Heart left ventricle (tissue), 16 donors: ENCODE measurements at regions not wholly inside any gene's neighbourhood (a gene's known extent, or its start where the extent isn't known, plus 50 kb on each side); places are given as distances from the start of the nearest gene placed in this dataset.

ENCODE experiments used
- ATAC-seq, 4 donors: fragments of 200-7000 bp; cut with Tn5 transposase; one replicate each; pipeline ENCODE4 v1.9.1; 2020 to 2022; ENCODE audit warnings: moderate library complexity in 4 of 4, mild to moderate bottlenecking in 3 of 4, moderate number of reproducible peaks in 1 of 4
- DNase-seq, 5 donors: peaks; one replicate each; pipeline ENCODE4 v3.0.0-alpha.2; 2020
- H3K27ac ChIP-seq, 12 donors: fragments of 200-600 bp; sonication (generic) in 4 of 12; one replicate each; pipeline versions ENCODE4 v1.5.0 to v1.8.0; 2016 to 2022; ENCODE audit warnings: mild to moderate bottlenecking in 2 of 12
- H3K27me3 ChIP-seq, 9 donors: fragments of 200-600 bp; sonication (generic) in 2 of 9; one replicate each; pipeline versions ENCODE4 v1.5.1 to v1.8.0; 2016 to 2022; ENCODE audit warnings: mild to moderate bottlenecking in 3 of 9
- H3K36me3 ChIP-seq, 9 donors: fragments of 200-600 bp; sonication (generic) in 2 of 9; one replicate each; pipeline versions ENCODE4 v1.5.0 to v1.8.0; 2018 to 2022; ENCODE audit warnings: mild to moderate bottlenecking in 2 of 9
- H3K4me1 ChIP-seq, 12 donors: fragments of 200-600 bp; sonication (generic) in 4 of 12; one replicate each; pipeline versions ENCODE4 v1.5.0 to v1.8.0; 2016 to 2022; ENCODE audit warnings: mild to moderate bottlenecking in 3 of 12
- H3K4me3 ChIP-seq, 12 donors: fragments of 200-600 bp; sonication (generic) in 4 of 12; one replicate each; pipeline versions ENCODE4 v1.5.0 to v1.8.0; 2017 to 2022; ENCODE audit warnings: mild to moderate bottlenecking in 9 of 12, moderate library complexity in 4 of 12
- H3K9me3 ChIP-seq, 12 donors: fragments of 200-600 bp; sonication (generic) in 4 of 12; one replicate each; pipeline versions ENCODE4 v1.5.0 to v1.8.0; 2016 to 2022; ENCODE audit warnings: mild to moderate bottlenecking in 1 of 12
- POLR2A ChIP-seq, 2 donors: fragments of 450-650 bp; IDR thresholded peaks; one replicate each; pipeline ENCODE4 v1.6.1; 2017; ENCODE audit warnings: antibody characterized with exemption in 2 of 2, mild to moderate bottlenecking in 2 of 2, moderate library complexity in 2 of 2
- WGBS, 4 donors: extraction: QIAGEN DNeasy Blood & Tissue Kit in 2 of 4; methylation state at CpG; one replicate each; pipeline versions ENCODE4 v1.1.5 to v1.1.7; 2013 to 2018; 5-methylcytosine and 5-hydroxymethylcytosine counted together
- intact Hi-C, 10 donors: fragments of 100-400 bp; cut with DNase I; formaldehyde crosslinking; loops; one replicate each; pipeline versions ENCODE4 v1.11.1 to v1.14.2; 2022
- TF ChIP-seq, protein P1 (sequence below), 12 donors: fragments of 200-600 bp; sonication (generic) in 4 of 12; IDR thresholded peaks; one replicate each; pipeline versions ENCODE4 v1.5.0 to v1.8.0; 2018 to 2022; ENCODE audit warnings: antibody characterized with exemption in 12 of 12, mild to moderate bottlenecking in 5 of 12
- donor health status: ischemic (EF 13 %, LVEDD 7.1; RV severe dilation, severe dysfunction).
- donor health status: healthy with polysubstance abuse.
- donor health status: DM: no; HTN: yes; CAD: no.
- donor health status: DM: no; HTN: no; CAD: no.
- donor health status: ischemic (EF 25% LVEDD 6.9; RV normal size, moderate dysfunction).
- donor health status: ischemic (EF 25% LVEDD 5.7; RV mildly dilated, moderate dysfunction).
- donor health status: healthy.
- donor health status: DM: yes; HTN: yes; CAD: no.
- donor health status: ischemic (EF 35%, LVEDD 5.7; RV mildly dilated, moderate dysfunction).
- donor health status: nonischemic (EF 11% LVEDD 7.7; RV severe dilation, severe dysfunction).
- donor health status: DM: yes; HTN: yes; CAD: no.
- donor health status: PGD.
- donor health status: ischemic (EF 29% LVEDD 5.4; RV normal size, mild dysfunction).
- donor health status: nonischemic (EF 23%, LVEDD 6.1; RV moderate dilation, normal function).

DNA sequence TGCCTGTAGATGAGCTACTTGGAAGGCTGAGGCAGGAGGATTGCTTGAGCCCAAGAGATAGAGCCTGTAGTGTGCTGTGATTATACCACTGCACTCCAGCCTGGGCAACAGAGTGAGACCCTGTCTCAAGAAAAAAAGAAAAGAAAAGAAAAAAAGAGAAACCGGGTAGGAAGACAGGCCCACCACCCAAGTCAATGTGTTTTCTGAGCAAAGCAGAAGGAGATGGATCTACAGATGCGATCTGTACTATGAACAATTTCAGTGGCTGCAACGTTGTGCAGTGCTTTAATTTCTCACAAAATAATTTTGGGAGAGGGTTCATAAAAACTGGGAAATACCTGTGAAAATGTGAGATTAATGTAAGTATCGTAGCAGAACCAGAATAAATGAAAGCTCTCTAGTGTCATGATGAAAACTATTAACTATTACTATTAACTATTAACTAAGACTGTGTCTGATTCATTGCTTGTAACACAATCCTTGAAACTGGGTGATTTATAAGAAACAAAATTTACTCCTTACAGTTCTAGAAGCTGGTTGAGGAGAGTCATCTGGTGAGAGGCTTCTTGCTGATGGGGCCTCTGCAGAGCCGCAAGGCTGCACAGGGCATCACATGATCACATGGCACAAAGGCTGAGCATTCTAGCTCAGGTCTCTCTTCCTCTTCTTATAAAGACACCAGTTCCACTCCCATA is 233.1 kb upstream of the ZNF217 start:
- 90 to 95% (median 95%) methylated on average over 5 of the region's 5 CpGs for WGBS, 4 donors
- Histone ChIP-seq H3K9me3 (no peaks in the 10 kb centered on the region), H3K36me3 (no peaks in the 10 kb centered on the region), H3K4me3 (no peak overlapping the region), H3K27me3 (no peaks in the 10 kb centered on the region), H3K4me1 (peaks cover 0 to 41% (median 13%) of the 10 kb centered on the region in 12 donors), H3K27ac (peak overlapping the region in 5 of 12 donors; percentile 85 to 93 (median 86))
- ATAC-seq: no peak
- DNase-seq: no peak
- intact Hi-C loops: loop anchor here in 3 of 10 donors (5.0 to 10.0 kb wide), 6 partner anchors 41 to 252 kb away; partner anchors contain the start of gene ZNF217 (in 1 of the 3)
- no peak for TF ChIP-seq POLR2A (IDR thresholded peaks at IDR 0.05)
- TF ChIP-seq, protein P1, sequence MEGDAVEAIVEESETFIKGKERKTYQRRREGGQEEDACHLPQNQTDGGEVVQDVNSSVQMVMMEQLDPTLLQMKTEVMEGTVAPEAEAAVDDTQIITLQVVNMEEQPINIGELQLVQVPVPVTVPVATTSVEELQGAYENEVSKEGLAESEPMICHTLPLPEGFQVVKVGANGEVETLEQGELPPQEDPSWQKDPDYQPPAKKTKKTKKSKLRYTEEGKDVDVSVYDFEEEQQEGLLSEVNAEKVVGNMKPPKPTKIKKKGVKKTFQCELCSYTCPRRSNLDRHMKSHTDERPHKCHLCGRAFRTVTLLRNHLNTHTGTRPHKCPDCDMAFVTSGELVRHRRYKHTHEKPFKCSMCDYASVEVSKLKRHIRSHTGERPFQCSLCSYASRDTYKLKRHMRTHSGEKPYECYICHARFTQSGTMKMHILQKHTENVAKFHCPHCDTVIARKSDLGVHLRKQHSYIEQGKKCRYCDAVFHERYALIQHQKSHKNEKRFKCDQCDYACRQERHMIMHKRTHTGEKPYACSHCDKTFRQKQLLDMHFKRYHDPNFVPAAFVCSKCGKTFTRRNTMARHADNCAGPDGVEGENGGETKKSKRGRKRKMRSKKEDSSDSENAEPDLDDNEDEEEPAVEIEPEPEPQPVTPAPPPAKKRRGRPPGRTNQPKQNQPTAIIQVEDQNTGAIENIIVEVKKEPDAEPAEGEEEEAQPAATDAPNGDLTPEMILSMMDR (IDR thresholded peaks at IDR 0.05): no peak

DNA sequence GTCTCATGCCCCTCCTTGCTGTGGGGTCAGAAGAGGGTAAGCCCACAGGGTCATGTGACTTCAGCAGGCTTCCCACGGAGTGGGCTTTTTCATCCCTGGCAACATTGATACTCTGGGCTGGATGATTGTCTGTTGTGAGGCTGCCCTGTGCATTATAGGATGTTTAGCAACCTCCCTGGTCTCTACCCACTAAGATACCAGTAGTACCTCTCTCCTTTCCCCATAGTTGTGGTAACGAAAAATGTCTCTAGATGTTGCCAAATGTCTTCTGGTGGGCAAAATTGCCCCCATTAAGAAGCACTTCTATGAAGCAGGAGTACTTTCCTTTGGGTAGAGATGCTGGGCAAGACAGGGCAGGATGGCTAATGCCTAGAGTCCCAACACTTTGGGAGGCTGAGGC is 232.5 kb upstream of the ZNF217 start:
- 70 to 93% (median 81%) methylated on average over 2 of the region's 2 CpGs for WGBS, 4 donors
- peaks cover 0 to 41% (median 13%) of the 10 kb centered on the region in 12 donors for H3K4me1 ChIP-seq
- H3K27ac ChIP-seq: no peak overlapping the region
- ATAC-seq (no peak), DNase-seq (no peak)
- H3K4me3 ChIP-seq: no peak overlapping the region
- H3K36me3 ChIP-seq: no peaks in the 10 kb centered on the region
- no peaks in the 10 kb centered on the region for H3K27me3 ChIP-seq
- intact Hi-C loops: loop anchor here in 3 of 10 donors (5.0 to 10.0 kb wide), 6 partner anchors 41 to 251 kb away; partner anchors contain the start of gene ZNF217 (in 1 of the 3)
- no peaks in the 10 kb centered on the region for H3K9me3 ChIP-seq
- TF ChIP-seq, protein P1 (IDR thresholded peaks at IDR 0.05): no peak
- no peak for TF ChIP-seq POLR2A (IDR thresholded peaks at IDR 0.05)

DNA sequence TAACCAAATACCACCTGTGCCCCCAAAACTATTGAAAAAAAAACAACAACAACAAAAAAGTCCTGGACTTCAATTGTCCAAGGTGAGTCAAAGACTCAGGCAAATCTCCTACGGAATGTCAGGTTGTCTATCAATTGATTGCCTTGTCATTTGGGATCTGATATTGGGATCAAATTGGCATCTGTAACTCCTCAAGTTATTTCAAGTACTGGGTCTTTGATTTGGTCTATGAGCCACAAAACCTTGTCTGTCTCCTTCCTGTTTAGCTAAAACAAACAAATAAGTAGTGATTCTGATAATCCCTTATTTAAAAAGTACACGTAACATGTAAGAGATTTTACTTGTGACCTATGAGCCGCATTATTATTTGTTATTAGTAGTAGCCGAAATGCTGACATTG is 231.6 kb upstream of the ZNF217 start:
- 96 to 97% (median 96%) methylated on average over 4 of the region's 4 CpGs for WGBS, 4 donors
- DNase-seq: no peak
- intact Hi-C loops: loop anchor here in 3 of 10 donors (5.0 to 10.0 kb wide), 6 partner anchors 42 to 250 kb away; partner anchors contain the start of gene ZNF217 (in 1 of the 3)
- no peaks in the 10 kb centered on the region for H3K27me3 ChIP-seq
- peaks cover 0 to 37% (median 10%) of the 10 kb centered on the region in 12 donors for H3K4me1 ChIP-seq
- H3K4me3 ChIP-seq: no peak overlapping the region
- no peak for ATAC-seq
- H3K9me3 ChIP-seq: no peaks in the 10 kb centered on the region
- no peaks in the 10 kb centered on the region for H3K36me3 ChIP-seq
- no peak overlapping the region for H3K27ac ChIP-seq
- TF ChIP-seq, protein P1 (IDR thresholded peaks at IDR 0.05): no peak
- no peak for TF ChIP-seq POLR2A (IDR thresholded peaks at IDR 0.05)

DNA sequence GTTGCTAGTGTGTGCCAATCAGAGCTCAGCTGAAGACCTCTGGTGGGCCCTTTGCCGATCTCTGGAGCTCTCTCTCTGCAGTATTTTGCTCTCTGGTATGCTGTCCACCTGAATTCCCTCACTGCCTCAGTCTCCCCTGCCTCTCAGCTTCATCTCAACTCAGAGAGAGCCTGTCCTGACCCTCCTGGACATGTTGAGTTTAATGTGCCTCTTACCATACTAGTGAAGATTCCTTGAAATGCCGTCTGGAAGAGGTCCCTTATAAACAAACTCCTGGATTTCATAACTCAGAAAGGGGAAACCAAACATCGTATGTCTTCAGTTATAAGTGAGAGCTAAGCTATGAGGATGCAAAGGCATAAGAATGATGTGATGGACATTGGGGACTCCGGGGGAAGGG is 231.1 kb upstream of the ZNF217 start:
- no peaks in the 10 kb centered on the region for H3K27me3 ChIP-seq
- peaks cover 0 to 2% (median 0%) of the 10 kb centered on the region in 12 donors for H3K9me3 ChIP-seq
- TF ChIP-seq POLR2A (IDR thresholded peaks at IDR 0.05): no peak
- TF ChIP-seq, protein P1 (IDR thresholded peaks at IDR 0.05): no peak
- no peak overlapping the region for H3K4me3 ChIP-seq
- 78 to 93% (median 91%) methylated on average over 4 of the region's 4 CpGs for WGBS, 4 donors
- H3K36me3 ChIP-seq: no peaks in the 10 kb centered on the region
- ATAC-seq (no peak), DNase-seq (no peak)
- H3K4me1 ChIP-seq: peaks cover 0 to 32% (median 9%) of the 10 kb centered on the region in 12 donors
- intact Hi-C loops: loop anchor here in 3 of 10 donors (5.0 to 10.0 kb wide), 6 partner anchors 43 to 250 kb away; partner anchors contain the start of gene ZNF217 (in 1 of the 3)
- no peak overlapping the region for H3K27ac ChIP-seq
